ENCODE measurements at regions not wholly inside any gene's neighbourhood (a gene's known extent, or its start where the extent isn't known, plus 50 kb on each side); places are given as distances from the start of the nearest gene placed in this dataset.
A peak's percentile ranks its signal among the peaks of the same experiment; 100 is the strongest.

DNA sequence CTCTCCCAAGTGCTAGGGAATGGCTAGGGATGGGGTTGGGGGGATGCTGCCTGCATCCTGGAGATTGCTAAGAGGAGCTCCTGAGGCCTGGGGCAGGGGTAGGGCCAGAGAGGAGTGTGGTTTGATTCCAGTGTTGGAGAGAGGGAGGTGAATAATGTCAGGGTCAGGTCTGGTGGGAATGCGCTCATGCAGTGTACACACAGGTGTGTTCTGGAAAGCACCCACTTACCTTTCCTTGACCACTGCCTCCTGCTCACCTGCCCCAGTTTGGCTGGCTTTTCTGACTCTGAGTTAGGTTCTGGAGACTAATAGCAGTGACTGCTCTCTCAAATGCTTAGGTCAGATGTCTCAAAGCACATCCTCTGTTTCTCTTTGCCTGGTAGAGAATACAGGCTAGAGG, 135.4 kb upstream of the BMPER start:
- H3K4me1 ChIP-seq (ENCODE audit: control insufficient read depth, insufficient read depth, low read length, unreplicated experiment) = peaks cover 53% of the 10 kb centered on the region
- no peaks in the 10 kb centered on the region for H3K36me3 ChIP-seq (ENCODE audit: insufficient read depth, low read length)
- H3K27me3 ChIP-seq (ENCODE audit: insufficient read depth, low read length) = no peaks in the 10 kb centered on the region
- H3K4me3 ChIP-seq (ENCODE audit: low read depth, low read length) = no peak overlapping the region
- H2AFZ ChIP-seq (ENCODE audit: low read length, unreplicated experiment) = no peak overlapping the region
- H3K79me2 ChIP-seq (ENCODE audit: control insufficient read depth, insufficient read depth, low read length, unreplicated experiment) = no peaks in the 10 kb centered on the region
- no peak overlapping the region for H3K27ac ChIP-seq (ENCODE audit: low read depth, low read length)

GRCh38 chr7:33770576-33770975, 134.8 kb upstream of the BMPER start:
- Histone ChIP-seq H3K27ac (ENCODE audit: low read depth, low read length) (no peak overlapping the region), H2AFZ (ENCODE audit: low read length, unreplicated experiment) (no peak overlapping the region), H3K27me3 (ENCODE audit: insufficient read depth, low read length) (no peaks in the 10 kb centered on the region), H3K36me3 (ENCODE audit: insufficient read depth, low read length) (no peaks in the 10 kb centered on the region), H3K4me3 (ENCODE audit: low read depth, low read length) (no peak overlapping the region), H3K4me1 (ENCODE audit: control insufficient read depth, insufficient read depth, low read length, unreplicated experiment) (peaks cover 56% of the 10 kb centered on the region), H3K79me2 (ENCODE audit: control insufficient read depth, insufficient read depth, low read length, unreplicated experiment) (no peaks in the 10 kb centered on the region)

DNA sequence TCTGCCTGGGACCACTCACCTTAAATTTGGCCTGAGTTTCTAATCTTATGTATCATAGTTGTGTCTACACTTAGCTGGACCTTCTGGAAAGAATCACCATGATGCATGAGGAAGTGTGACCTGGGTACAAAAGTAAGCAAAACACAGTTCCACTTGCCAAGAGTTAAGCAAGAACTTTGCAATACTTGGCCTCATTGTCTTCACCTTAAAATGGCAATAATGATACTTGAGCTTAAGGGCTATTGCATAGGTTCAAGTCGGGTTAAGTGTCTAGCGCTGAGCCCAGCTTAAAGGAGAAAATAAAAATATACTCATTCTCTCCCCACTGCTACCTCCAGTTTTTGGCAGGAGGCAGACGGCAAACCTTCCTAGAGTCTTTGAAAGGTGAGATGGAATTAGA, 133.9 kb upstream of the BMPER start:
- H3K27ac ChIP-seq (ENCODE audit: low read depth, low read length) = no peak overlapping the region
- no peak overlapping the region for H2AFZ ChIP-seq (ENCODE audit: low read length, unreplicated experiment)

GRCh38 chr7:33773053-33773452, 132.3 kb upstream of the BMPER start:
- H2AFZ ChIP-seq (ENCODE audit: low read length, unreplicated experiment) = no peak overlapping the region
- peaks cover 49% of the 10 kb centered on the region for H3K4me1 ChIP-seq (ENCODE audit: control insufficient read depth, insufficient read depth, low read length, unreplicated experiment)
- peak overlapping the region; percentile 96 for H3K27ac ChIP-seq (ENCODE audit: low read depth, low read length)
- H3K27me3 ChIP-seq (ENCODE audit: insufficient read depth, low read length) = no peaks in the 10 kb centered on the region
- no peak overlapping the region; the same call in 1 of the 2 replicates for H3K4me3 ChIP-seq (ENCODE audit: low read depth, low read length)
- no peaks in the 10 kb centered on the region for H3K79me2 ChIP-seq (ENCODE audit: control insufficient read depth, insufficient read depth, low read length, unreplicated experiment)
- no peaks in the 10 kb centered on the region for H3K36me3 ChIP-seq (ENCODE audit: insufficient read depth, low read length)

More for the DNA sequence above, 133.9 kb upstream of the BMPER start:
- no peaks in the 10 kb centered on the region for H3K36me3 ChIP-seq (ENCODE audit: insufficient read depth, low read length)
- no peaks in the 10 kb centered on the region for H3K79me2 ChIP-seq (ENCODE audit: control insufficient read depth, insufficient read depth, low read length, unreplicated experiment)
- H3K4me1 ChIP-seq (ENCODE audit: control insufficient read depth, insufficient read depth, low read length, unreplicated experiment) = peaks cover 55% of the 10 kb centered on the region
- H3K4me3 ChIP-seq (ENCODE audit: low read depth, low read length) = no peak overlapping the region
- no peaks in the 10 kb centered on the region for H3K27me3 ChIP-seq (ENCODE audit: insufficient read depth, low read length)

- Histone ChIP-seq H3K27me3 (ENCODE audit: insufficient read depth, low read length) (no peaks in the 10 kb centered on the region), H3K4me1 (ENCODE audit: control insufficient read depth, insufficient read depth, low read length, unreplicated experiment) (peaks cover 49% of the 10 kb centered on the region), H3K36me3 (ENCODE audit: insufficient read depth, low read length) (no peaks in the 10 kb centered on the region), H3K4me3 (ENCODE audit: low read depth, low read length) (peak overlapping the region; percentile 5; the same call in 1 of the 2 replicates), H3K79me2 (ENCODE audit: control insufficient read depth, insufficient read depth, low read length, unreplicated experiment) (no peaks in the 10 kb centered on the region), H2AFZ (ENCODE audit: low read length, unreplicated experiment) (peak overlapping the region; percentile 27), H3K27ac (ENCODE audit: low read depth, low read length) (peak overlapping the region; percentile 96)
Measured at GRCh38 chr7:33774762-33775523, 130.4 kb upstream of the BMPER start.

- no peaks in the 10 kb centered on the region for H3K36me3 ChIP-seq (ENCODE audit: insufficient read depth, low read length)
- no peaks in the 10 kb centered on the region for H3K79me2 ChIP-seq (ENCODE audit: control insufficient read depth, insufficient read depth, low read length, unreplicated experiment)
- no peak overlapping the region for H3K4me3 ChIP-seq (ENCODE audit: low read depth, low read length)
- H3K27ac ChIP-seq (ENCODE audit: low read depth, low read length) = peak overlapping the region; percentile 96
- H3K27me3 ChIP-seq (ENCODE audit: insufficient read depth, low read length) = no peaks in the 10 kb centered on the region
- no peak overlapping the region for H2AFZ ChIP-seq (ENCODE audit: low read length, unreplicated experiment)
- peaks cover 49% of the 10 kb centered on the region for H3K4me1 ChIP-seq (ENCODE audit: control insufficient read depth, insufficient read depth, low read length, unreplicated experiment)
Measured at GRCh38 chr7:33775790-33776189, 129.5 kb upstream of the BMPER start.

DNA sequence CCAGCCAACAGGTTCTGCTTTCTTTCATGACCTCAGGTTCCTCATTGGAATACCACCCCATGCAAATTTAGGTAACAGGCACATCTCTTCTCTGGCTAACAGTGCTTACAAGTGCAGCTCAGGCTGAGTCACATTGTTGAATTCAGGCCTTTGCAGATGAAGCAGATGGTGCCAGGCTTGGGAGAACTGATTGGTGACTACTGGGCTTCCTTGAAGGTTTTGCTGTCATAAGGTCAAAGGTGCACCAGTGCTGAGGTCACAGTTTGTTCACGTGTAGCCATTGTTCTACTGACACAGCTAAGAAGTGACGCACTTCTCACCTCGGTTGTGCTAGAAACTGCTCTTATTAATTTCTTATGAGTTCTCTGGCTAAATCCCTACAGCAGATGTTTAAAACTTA, 128.6 kb upstream of the BMPER start:
- H3K79me2 ChIP-seq (ENCODE audit: control insufficient read depth, insufficient read depth, low read length, unreplicated experiment) = no peaks in the 10 kb centered on the region
- peak overlapping the region; percentile 28; the same call in 1 of the 2 replicates for H3K27ac ChIP-seq (ENCODE audit: low read depth, low read length)
- H3K4me1 ChIP-seq (ENCODE audit: control insufficient read depth, insufficient read depth, low read length, unreplicated experiment) = peaks cover 51% of the 10 kb centered on the region
- no peak overlapping the region for H2AFZ ChIP-seq (ENCODE audit: low read length, unreplicated experiment)
- no peaks in the 10 kb centered on the region for H3K27me3 ChIP-seq (ENCODE audit: insufficient read depth, low read length)
- H3K36me3 ChIP-seq (ENCODE audit: insufficient read depth, low read length) = no peaks in the 10 kb centered on the region
- no peak overlapping the region for H3K4me3 ChIP-seq (ENCODE audit: low read depth, low read length)

- Histone ChIP-seq H3K36me3 (ENCODE audit: insufficient read depth, low read length) (no peaks in the 10 kb centered on the region), H3K4me1 (ENCODE audit: control insufficient read depth, insufficient read depth, low read length, unreplicated experiment) (peaks cover 45% of the 10 kb centered on the region), H3K4me3 (ENCODE audit: low read depth, low read length) (no peak overlapping the region), H3K79me2 (ENCODE audit: control insufficient read depth, insufficient read depth, low read length, unreplicated experiment) (no peaks in the 10 kb centered on the region), H3K27me3 (ENCODE audit: insufficient read depth, low read length) (no peaks in the 10 kb centered on the region), H2AFZ (ENCODE audit: low read length, unreplicated experiment) (no peak overlapping the region), H3K27ac (ENCODE audit: low read depth, low read length) (no peak overlapping the region)
Measured at GRCh38 chr7:33778195-33778594, 127.1 kb upstream of the BMPER start.

DNA sequence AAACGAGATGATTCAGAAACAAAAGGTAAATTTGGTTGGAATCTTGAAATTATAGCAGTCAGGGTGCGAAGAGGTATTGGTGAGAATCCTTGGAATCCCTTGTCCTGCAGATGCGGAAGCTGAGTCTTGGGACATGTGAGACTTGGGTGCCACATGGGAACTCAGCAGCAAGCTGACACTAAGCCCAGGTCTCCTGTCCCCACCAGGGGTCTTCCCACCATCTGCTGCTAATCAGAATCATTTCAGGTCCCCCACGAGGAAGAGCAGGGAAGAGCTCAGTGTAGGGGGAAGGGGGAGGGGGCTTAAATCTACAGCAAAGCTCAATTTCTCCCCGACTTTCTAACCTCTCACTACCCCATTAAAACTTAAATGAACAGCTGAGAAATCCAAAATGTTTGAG, 126.1 kb upstream of the BMPER start:
- Histone ChIP-seq H3K4me1 (ENCODE audit: control insufficient read depth, insufficient read depth, low read length, unreplicated experiment) (peaks cover 35% of the 10 kb centered on the region), H3K27ac (ENCODE audit: low read depth, low read length) (no peak overlapping the region), H2AFZ (ENCODE audit: low read length, unreplicated experiment) (no peak overlapping the region), H3K27me3 (ENCODE audit: insufficient read depth, low read length) (no peaks in the 10 kb centered on the region), H3K36me3 (ENCODE audit: insufficient read depth, low read length) (no peaks in the 10 kb centered on the region), H3K4me3 (ENCODE audit: low read depth, low read length) (no peak overlapping the region), H3K79me2 (ENCODE audit: control insufficient read depth, insufficient read depth, low read length, unreplicated experiment) (no peaks in the 10 kb centered on the region)

DNA sequence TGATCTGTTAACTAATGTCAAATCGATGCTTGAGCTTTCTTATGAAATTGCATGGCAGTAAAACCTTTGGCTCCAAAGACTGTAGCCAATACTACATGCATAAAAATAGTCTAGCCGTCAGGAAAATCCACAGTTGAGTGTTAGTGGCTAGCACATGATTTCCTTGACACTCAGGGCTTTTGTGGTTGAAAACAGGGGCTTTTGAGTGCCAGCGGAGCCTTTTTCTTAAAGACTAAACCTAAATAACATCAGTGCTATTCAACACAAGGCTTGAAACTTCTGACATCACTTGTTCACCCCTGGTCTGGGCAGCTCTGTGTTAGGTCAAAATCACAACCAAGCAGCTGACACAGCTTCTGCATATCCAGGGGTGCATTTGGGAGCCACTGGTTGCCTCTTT, 124.2 kb upstream of the BMPER start:
- H2AFZ ChIP-seq (ENCODE audit: low read length, unreplicated experiment) = no peak overlapping the region
- H3K4me3 ChIP-seq (ENCODE audit: low read depth, low read length) = no peak overlapping the region
- H3K27ac ChIP-seq (ENCODE audit: low read depth, low read length) = no peak overlapping the region
- peaks cover 16% of the 10 kb centered on the region for H3K4me1 ChIP-seq (ENCODE audit: control insufficient read depth, insufficient read depth, low read length, unreplicated experiment)
- H3K36me3 ChIP-seq (ENCODE audit: insufficient read depth, low read length) = no peaks in the 10 kb centered on the region
- no peaks in the 10 kb centered on the region for H3K27me3 ChIP-seq (ENCODE audit: insufficient read depth, low read length)
- H3K79me2 ChIP-seq (ENCODE audit: control insufficient read depth, insufficient read depth, low read length, unreplicated experiment) = no peaks in the 10 kb centered on the region

DNA sequence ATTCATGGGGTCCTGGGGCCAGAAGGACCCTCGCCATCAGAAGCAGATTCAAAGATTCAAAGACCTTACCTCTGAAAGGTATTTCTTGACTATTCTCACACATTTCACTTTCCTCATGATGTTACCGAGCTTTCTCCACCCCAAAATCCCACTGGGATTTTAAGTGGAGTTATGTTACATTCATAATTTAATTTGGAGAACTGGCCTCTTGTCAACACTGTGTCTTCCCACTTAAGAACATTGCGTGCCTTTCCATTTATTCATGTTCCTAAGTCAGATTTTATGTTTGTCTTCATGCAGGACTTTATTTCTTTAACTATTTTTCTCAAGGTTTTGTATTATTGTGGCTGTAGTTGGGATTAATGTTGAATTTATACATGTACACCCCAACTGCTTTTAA, 123.5 kb upstream of the BMPER start:
- Histone ChIP-seq H3K4me1 (ENCODE audit: control insufficient read depth, insufficient read depth, low read length, unreplicated experiment) (peaks cover 15% of the 10 kb centered on the region), H3K79me2 (ENCODE audit: control insufficient read depth, insufficient read depth, low read length, unreplicated experiment) (no peaks in the 10 kb centered on the region), H3K27me3 (ENCODE audit: insufficient read depth, low read length) (no peaks in the 10 kb centered on the region), H3K36me3 (ENCODE audit: insufficient read depth, low read length) (no peaks in the 10 kb centered on the region), H2AFZ (ENCODE audit: low read length, unreplicated experiment) (no peak overlapping the region), H3K4me3 (ENCODE audit: low read depth, low read length) (no peak overlapping the region), H3K27ac (ENCODE audit: low read depth, low read length) (peak overlapping the region; percentile 68)
